Amygdala (tissue), 56 donors: ENCODE measurements at regions not wholly inside any gene's neighbourhood (a gene's known extent, or its start where the extent isn't known, plus 50 kb on each side); places are given as distances from the start of the nearest gene placed in this dataset.
"Not testable (repeated sequence)": the region's sequence is repeated elsewhere in the genome, so short reads cannot be mapped to it uniquely, and the experiment has no call there.

Source experiments
- DNase-seq, 56 donors: peaks; one replicate each; lab custom pipeline; 2025; lab: John Stamatoyannopoulos, UW

DNA sequence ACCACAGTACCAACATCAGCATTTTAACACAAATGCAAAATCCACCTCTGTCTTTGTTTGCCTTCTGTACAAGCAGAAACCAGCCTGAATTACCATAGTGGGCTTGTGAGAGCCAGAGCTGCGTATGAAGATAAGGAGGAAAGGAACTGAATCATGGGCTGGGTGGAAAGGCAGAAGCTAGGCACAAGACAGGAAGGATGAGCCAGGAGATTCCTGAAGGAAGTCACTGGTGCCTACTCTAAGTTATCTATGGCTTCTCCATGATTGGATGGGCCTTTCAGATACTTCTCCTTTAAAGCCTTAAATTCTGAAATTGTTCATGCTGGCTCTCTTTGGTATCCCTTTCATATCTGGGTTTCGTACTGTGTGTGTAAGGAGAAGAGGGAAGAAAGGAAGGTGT lies 140.6 kb downstream of the LCA5 start:
- DNase-seq, result no peak

DNA sequence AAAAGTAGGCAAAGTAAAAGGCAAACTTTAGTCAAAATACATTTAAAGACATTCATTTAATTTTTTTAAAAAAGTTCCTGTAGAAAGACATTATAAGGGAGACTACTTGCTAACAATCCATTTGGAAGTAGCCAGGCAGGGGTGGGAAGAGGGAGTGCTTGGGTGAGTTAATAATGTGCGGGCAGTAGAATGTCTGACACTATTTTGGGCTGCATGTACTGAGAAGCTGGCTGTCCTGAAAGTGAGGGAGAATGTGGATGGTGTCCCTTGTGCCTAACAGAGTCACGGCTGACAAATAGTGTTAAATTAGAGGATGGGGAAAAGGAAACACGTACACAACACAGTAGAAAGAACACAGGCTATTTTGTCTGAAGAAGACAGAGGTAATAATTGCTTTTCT lies 142.5 kb downstream of the LCA5 start:
- DNase-seq, result no peak

DNA sequence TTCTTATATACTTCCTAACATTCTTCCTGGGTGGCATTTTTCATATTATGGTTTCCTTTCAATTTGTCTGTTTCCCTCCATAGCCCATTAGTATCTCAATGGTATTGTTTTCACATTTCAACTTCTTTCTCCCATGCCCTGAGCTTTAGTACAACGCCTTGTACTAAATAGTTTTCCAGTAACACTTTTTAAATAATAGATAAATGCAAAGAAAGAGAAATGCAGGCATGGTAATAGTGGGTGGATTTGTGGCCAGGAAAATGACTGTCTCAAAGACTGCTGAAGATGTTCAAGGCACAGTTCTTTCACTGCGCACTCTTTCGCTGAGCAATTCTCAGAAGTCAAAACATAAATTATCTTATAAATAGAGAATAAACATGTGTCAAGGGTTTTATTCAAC lies 145.1 kb downstream of the LCA5 start:
- DNase-seq, result no peak

DNA sequence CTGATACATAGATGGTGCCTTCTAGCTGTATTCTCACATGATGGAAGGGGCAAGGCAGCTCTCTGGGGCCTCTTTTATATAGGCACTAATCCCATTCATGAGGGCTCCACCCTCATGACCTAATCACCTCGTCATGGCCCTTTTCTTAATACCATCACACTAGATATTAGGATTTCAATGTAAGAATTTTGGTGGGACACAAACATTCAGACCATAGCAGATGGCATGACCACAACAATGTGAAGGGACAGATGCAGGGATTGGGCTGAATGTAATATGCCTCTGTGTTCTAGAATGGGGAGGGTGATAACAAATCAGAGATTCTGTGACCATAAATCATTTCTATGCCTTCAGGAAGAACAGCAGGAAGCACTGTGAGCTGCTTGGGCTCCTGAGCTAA lies 145.8 kb downstream of the LCA5 start:
- DNase-seq, result no peak

DNA sequence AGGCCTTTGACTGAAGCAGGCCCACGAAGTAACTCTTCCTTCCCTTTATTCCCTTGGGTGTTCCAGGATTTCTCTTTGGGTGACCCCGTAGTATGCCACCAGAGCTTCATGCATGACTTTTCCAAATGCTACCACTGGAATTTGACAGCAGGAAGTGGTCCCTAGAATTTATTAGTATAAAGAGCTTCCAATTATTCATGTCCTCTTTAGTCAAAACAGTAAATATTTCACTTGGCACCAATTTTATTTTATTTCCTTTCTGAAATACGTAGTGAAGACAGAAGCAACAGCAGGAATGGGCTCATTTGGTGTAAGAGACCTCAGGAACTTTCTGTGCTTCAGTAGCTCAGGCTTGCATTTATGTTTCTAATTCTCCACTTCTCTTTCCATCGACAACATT lies 151.3 kb downstream of the LCA5 start:
- no peak for DNase-seq

DNA sequence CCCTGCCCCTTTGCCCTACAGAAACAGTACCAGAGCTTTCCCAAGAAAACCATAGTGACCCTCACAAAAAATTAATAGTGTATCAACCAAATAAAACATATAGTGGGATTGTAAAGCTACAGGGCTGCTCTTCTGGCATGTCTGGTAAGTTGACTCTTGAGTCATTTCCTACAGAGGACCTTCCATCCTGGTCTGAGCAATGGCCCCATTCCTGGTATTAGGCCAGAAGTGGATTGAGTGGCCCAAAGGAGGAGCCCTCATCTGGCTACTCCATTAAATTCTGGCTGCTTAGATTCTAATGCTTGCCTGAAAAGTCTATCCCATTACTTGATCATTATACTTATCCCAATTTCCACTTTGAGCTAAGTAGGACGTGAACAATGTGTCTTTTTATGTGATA lies 150.9 kb upstream of the HMGN3 start:
- no peak for DNase-seq

DNA sequence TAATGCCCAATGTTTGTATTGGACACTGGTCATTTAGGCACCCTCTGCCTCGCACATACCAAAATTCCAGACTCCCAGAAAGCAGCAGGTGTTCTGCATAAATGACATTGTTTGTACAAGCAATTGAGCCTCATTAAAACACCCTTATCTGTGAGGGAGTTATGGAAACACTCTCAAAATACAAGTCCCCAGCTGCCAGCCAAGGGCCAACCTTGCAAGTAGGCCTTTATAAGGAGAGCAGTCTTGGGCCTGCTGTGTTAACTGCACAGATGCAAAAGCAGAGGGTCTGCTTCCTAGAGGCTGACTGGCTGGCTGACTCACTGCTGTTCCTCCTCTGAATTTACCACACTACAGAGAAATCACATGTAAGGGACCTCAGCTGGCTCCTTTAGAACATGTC lies 150.4 kb upstream of the HMGN3 start:
- no peak for DNase-seq

DNA sequence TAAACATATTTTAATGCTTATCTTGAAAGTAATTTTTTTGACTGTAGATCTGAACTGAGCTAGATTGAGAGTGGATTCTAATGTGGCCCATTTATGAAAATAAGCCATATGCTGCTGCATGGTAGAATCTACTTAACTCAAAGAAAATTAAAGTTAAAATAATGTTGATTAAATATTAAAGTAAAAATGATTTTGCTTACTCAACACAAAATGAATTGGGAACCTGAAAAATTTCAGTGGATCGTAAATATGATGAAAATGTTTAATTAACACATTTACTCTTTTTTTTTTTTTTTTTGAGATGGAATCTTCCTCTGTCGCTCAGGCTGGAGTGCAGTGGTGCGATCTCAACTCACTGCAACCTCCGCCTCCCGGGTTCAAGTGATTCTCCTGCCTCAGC lies 144.5 kb upstream of the HMGN3 start:
- no peak for DNase-seq

DNA sequence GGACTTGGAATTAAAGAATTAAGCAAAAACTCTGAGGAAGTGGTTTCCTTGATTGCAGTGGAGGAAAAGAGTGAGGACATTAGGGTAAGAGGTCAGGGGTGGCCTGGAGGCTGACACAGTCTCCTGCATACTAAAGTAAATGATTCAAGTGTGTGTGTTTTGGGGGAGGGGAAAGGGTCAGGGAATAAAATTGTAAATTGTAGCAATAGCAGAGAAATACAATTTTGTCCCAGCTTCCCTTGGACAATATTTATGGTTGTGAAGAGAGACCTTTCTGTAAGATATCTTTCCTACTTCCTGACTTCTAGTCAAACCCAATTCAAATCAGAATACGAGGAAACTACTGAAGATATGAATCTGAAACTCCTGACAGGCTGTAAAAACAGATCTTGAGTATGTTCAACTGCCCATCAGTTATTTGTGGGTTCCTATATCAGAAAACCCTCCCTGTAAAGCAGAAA lies 143.4 kb upstream of the HMGN3 start:
- DNase-seq, result no peak

DNA sequence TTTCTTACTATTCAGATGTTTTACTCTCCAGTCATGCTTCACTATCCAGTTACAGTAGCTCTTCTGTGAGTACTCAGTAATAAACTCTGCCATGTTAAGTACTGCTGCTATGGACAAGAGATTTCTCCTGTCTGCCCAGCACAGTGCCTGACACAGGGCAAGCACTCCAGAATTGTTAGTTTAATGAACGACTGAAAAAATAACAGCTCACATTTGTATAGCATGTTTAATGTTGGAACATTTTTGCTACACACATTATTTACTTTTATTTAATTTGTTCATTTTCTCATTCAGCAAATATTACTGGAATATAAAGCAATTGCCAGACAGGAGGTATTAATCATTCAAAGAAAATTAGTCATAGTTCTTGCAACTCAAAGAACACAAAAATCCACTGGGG lies 142.6 kb upstream of the HMGN3 start:
- DNase-seq, result no peak

DNA sequence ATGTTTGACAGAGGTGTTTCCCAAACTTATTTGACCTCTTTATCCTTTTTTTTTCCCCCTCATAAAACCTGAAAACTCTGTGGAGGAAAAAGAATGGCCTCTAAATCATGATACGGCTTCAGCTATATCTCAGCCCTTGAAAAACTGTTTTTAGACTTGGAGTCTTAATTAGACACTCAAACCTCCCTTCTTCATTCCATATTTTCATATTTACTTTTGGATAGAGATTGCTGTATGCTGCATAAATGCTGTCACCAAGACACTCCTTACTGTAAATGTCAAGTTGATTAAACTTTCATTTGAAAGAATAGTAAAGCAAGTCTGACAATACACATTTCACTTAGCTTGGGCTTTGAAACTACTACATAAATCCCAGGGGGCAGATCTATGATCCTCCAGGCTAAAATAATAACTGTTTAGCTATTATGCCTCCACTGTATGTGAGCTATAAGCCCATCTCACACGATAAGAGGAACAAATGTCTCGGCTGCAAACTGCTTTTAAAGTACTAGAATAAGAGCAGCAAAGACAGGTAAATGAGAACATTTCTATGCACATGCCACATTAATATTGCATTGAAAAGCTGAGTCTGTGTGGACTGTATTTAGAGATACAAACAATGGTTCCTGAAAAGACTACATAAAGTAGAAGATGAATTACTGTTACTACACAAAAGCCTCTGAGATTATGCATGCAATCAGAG lies 141.3 kb upstream of the HMGN3 start:
- no peak for DNase-seq

DNA sequence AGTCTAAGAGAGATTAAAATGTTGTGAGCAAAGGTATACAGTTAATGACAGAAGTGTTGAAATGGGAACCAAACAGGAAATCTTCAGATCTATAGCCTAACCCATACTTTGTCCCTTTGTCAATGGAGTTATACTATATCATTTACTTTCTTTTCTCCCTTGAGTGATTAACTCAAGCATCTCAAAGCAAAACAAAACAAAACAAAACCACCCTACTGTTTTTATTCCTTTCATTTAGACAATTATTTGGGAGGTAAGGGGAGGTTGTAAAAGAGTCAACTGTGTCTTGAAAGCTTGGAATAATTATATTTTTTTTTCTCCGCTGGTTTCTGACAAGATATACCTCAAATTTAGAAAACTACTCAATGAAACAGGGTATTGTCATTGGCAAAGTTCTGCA lies 139.8 kb upstream of the HMGN3 start:
- no peak for DNase-seq

DNA sequence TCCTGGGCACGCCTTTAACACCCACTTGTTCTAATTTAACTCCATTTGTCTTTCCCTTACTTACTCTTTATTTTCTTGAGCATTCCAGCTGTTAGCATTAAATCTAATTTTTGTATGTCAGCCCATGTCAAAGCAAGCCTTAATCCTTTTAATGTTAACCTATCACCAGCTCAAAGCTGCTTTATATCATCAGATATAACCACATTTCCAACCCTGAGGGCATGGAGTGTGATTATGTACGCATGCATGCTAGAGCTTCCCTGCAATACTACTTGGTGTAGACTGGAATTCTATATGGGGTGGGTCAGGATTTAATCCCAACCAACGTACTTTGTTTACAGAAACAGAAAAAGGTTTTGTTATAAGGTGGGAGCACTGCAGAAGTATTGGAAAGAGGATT lies 139.4 kb upstream of the HMGN3 start:
- no peak for DNase-seq

DNA sequence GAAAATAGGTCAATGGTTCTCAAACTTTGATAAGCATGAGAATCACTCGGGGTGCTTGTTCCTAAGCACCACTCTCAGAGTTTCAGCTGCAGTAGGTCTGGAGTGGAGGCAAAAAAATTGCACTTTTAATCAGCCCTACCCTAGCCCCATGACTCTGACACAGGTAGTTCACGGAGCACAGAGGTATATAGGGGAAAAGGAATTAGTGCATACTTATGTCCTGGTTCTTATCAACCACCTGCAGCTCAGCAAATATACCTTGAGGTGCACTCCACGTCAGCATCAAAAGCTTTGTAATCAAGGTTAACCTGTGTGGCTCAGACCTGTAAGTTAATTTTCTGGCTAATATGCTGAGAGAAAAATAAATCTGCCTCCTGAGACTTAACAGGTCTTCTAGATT lies 138.8 kb upstream of the HMGN3 start:
- DNase-seq, result no peak

DNA sequence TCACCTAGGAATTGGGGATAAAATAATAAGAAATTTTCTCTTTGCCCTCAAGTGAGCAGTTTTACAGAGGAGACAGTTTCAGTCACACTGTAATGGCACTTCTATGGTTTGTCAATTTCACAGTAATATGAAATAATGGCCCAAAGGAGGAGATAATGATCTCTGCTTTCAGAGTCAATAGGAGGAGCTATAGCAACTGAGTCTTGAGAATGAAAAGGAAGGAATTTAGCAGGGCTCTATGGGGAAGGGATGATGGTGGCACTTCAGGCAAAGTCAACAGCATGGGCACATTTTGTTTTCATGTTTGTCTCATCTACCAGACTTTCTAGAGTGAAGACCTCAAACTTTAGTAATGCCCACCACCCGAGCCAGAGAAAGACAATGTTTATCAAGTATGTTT lies 138.3 kb upstream of the HMGN3 start:
- no peak for DNase-seq

DNA sequence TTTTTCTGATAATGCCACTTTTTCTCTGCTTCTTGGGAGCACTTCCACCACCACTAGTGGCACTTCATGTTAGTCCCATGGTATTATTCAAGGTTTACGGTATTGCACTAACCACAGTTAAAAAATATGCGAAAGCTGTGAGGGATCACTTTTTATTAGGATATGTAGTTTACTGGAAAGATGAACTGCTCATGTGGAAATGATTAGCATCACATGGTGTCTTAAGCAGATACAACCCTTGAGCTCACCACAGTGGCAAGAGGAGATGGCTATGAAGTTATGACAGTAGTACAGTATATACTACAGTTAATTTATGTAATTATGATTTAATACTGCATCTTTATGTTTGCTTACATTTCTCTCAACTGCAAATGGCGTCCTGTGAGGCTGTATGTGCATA lies 134.5 kb upstream of the HMGN3 start:
- no peak for DNase-seq

DNA sequence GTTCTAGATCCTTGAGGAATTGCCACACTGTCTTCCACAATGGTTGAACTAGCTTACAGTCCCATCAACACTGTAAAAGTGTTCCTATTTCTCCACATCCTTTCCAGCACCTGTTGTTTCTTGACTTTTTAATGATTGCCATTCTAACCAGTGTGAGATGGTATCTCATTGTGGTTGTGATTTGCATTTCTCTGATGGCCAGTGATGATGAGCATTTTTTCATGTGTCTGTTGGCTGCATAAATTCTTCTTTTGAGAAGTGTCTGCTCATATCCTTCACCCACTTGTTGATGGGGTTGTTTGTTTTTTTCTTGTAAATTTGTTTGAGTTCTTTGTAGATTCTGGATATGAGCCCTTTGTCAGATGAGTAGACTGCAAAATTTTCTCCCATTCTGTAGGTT lies 129.0 kb upstream of the HMGN3 start:
- not testable (repeated sequence) for DNase-seq

DNA sequence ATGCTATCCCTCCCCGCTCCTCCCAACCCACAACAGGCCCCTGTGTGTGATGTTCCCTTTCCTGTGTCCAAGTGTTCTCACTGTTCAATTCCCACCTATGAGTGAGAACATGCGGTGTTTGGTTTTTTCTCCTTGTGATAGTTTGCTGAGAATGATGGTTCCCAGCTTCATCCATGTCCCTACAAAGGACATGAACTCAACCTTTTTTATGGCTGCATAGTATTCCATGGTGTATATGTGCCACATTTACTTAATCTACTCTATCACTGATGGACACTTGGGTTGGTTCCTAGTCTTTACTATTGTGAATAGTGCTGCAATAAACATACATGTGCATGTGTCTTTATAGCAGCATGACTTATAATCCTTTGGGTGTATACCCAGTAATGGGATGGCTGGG lies 126.6 kb upstream of the HMGN3 start:
- DNase-seq, result not testable (repeated sequence)

DNA sequence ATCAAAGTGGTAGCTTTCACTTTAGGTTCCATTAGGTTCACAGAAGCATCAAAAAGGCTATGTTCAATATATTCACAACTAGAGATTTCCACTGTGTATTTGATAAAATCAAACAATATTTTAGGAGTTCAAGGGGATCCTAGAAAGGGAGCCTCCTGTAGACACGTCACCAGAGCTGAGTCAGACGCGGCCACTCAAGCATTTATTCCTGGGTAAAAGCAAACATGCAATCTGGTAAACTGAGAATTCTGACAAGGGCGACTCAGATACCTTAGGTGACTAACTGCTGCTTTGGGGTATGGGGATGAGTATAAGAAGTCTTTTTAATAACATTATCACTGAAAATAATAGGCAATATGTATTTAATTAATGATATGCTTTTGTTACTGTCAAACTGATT lies 118.7 kb upstream of the HMGN3 start:
- no peak for DNase-seq

DNA sequence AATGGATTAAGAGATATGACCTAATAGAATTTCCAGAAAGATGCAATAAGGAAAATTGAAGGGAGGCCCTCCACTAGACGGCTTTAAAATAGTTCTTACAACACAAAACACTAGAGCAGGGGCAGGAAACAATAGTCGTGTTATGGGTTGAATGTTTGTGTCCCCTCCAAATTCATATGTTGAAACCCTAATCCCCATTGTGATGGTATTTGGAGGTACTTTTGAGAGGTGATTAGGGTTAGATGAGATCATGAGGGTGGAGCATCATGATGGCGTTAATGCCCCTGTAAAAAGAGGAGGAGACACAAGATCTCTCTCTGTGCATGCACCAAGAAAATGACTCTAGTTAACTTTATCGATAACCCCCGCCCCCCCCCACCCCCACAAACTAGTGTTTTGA lies 104.0 kb upstream of the HMGN3 start:
- DNase-seq, result no peak

DNA sequence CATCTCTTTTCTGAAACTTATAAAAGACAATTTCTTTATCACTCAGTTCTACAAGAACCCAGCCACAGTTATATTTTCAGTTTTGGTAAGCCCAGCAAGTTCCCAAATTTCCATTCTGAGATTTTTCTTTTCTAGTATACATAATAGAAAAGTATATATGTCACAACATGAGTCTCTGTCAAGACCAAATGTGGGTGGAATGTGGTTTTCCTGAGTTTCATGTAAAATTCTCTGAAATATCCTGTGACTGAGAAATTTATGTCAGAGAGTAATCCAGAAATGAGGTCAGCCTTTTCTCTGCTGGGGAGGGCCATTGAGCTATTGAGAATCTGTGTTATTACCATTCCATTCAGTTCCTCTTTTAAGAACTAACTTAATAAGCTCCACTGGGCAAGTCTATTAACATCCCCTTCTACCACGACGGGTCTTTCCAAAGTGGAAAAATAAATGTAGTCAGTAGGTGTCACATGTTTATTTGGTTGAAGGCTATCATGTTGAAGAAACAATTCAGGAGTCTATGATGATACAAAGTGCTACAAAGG lies 100.7 kb upstream of the HMGN3 start:
- no peak for DNase-seq

DNA sequence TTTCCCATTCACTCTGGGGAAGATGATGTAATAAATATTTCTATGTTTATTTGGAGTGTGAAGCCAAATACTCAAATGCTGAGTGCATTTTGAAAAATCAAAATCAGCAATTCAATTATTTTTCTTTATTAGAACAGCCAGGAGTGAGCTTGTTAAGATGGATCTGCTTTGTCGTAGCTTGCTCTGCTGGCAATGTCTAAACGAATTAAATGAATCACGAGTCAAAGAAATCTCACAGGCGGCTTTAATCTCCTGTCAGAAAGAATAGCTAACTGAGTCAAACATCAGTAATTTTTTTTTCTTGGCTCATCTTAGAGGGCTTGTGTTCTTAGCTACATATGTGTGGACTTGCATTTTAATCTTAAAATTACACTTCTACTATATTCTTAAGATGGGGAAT lies 100.2 kb upstream of the HMGN3 start:
- DNase-seq, result no peak

DNA sequence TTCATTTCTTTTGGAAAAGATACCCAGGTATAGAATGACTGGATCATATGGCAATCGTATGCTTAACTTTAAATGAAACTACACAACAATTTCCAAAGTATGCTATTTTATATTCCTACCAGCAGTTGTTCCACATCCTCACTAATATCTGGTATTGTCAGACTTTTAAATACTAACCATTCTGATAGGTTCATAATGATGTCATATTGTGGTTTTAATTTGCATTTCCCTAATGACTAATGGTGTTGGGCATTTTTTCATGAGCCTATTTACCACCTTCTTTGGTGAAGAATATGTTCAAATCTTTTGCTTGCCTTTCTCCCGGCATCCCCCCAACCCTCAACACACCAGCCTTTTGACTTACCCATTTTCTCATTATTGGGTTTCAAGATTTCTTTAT lies 96.2 kb upstream of the HMGN3 start:
- no peak for DNase-seq
